ENCODE measurements at regions not wholly inside any gene's neighbourhood (a gene's known extent, or its start where the extent isn't known, plus 50 kb on each side); places are given as distances from the start of the nearest gene placed in this dataset.
A peak's percentile ranks its signal among the peaks of the same experiment; 100 is the strongest.
"Not testable (repeated sequence)": the region's sequence is repeated elsewhere in the genome, so short reads cannot be mapped to it uniquely, and the experiment has no call there.

DNA sequence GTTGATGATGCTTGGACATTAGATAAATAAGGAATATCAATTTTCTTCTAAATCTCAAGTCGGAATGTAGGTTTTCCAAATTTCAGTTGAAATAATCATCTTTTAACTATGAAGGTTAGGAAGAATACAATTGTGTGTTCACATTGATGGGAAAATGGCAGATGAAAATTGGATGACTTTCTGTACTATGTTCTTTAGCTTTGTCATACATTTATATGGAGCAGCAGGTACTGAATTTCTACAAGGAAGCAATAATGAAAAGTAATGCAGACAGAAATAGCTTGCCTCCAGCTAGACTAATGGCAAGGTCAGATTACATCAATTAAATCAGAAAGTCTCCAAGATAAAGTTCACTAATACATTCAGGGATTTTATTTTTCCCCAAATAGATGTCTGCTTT is 1423.7 kb upstream of the PCDH20 start:
- DNase-seq (ENCODE audit: low read depth) = no peak

DNA sequence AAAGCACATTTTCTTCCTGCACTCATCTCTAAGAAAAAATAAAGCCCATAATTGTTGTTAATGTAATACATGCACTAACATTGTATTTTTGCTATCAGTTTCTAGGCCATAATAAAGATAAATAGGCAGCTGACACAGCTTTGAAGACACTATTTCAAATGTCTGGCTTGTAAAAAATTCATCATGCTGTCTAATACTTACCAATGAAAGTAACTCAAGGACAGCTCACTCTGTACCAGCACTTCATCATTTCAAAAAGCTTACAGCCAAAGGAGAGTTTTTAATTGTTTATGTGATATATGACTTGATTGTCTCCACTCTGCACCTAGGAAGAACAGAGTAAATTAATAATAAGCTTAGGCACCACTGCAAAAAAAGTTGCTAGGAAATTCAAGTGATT is 1423.3 kb upstream of the PCDH20 start:
- no peak for DNase-seq (ENCODE audit: low read depth)

DNA sequence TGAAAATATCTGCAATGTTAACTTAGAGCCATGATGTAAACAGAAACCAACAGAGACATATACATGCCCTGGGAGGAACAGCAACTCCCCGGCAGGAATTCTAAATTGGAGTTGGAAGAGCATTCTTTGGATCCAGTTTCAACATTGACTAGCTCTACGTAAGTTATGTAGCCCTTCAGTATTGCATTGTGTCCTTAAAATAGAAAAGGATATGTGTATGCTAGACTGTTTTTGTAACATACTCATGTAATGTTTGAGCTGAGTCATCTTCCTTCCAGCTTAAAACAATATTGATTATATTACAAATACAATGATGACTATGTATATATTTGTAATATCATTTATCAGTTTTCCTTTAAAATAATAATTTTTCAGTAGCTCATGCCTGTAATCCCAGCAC is 1422.2 kb upstream of the PCDH20 start:
- no peak for DNase-seq (ENCODE audit: low read depth)

DNA sequence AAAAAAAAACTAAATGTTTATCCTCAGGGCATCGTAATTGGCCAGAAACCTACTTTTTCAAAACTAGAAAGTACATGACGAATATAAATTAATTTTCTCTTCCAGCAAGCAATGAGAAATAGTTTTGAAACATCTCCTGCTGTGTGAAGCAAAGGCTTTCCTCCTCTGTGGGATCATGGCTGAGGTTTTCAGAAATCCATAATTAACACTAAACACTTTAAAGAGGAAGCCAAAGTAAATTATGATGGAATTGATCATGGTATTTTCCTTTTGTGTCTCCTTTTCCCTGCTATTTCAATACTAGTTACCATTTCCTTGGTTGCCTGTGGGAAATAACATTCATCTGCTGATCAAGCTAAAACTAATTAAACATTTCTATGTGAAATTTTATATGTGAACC is 1413.8 kb upstream of the PCDH20 start:
- no peak for DNase-seq (ENCODE audit: low read depth)

DNA sequence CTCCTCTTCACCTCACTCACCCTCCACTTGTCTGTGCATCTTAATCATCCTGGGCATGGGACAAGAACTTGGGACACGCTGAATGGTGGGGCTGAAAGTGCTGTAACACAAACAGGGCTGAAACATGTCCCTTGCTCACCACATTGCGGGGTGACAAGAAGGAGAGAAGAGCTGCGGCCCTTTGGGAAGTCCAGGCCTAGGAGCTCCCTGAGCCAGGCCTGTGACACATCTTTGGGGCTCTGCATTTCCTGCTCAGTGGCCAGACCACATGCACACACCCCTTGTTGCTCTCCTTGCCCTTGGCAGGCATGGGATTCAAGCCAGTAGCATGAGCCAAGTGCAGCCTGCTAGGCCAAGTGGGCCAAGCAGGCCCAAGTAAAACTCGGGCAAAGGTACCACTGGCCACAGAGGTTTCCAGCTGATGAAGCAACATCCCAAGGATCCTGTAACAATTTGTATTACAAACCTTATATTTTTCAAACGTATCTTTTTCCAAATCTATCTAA is 1384.3 kb upstream of the PCDH20 start:
- no peak for DNase-seq (ENCODE audit: low read depth)

DNA sequence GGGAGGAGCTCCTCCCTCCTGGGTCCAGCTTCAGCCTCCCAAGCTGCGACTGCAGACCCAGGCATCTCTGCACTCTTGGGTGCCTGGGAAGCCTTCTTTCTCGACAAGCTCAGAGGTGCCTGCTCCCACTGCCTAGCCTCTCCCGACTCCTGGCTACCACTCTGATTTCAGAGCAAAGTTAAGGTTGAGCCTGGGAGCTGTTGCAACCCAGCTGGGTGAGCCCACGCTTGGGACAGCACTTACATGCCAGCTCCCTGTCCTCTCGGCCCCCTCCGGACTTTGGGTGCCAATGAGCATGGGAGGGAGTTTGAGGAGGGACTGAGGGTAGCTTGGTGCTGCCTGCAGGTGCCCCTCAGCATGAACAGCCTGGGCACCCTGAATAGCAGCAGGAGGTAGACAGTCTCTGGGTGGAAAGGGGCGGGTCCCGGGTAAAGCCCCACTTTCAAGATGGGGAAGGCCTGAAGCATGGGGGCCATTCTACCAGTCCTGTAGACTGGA is 1383.4 kb upstream of the PCDH20 start:
- DNase-seq (ENCODE audit: low read depth) = no peak

DNA sequence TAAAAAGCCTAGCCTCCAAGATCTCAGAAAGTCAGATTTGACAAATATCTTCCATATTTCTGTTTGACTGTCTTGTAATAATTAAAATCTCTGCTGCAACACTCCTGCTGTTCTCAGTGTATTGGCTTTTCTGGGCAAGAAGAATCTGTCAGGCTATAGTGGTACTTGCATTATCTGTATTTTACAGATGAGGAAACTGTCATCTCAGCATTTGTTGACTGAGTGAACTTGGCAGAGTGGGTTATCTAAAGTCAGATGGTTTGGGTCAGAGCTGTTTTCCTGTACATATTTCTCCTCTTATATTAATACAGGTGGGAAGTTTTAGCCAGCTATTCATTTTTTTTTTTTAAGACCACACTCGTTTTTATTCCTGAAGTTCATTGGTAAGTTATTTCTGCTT is 1378.2 kb upstream of the PCDH20 start:
- no peak for DNase-seq (ENCODE audit: low read depth)

DNA sequence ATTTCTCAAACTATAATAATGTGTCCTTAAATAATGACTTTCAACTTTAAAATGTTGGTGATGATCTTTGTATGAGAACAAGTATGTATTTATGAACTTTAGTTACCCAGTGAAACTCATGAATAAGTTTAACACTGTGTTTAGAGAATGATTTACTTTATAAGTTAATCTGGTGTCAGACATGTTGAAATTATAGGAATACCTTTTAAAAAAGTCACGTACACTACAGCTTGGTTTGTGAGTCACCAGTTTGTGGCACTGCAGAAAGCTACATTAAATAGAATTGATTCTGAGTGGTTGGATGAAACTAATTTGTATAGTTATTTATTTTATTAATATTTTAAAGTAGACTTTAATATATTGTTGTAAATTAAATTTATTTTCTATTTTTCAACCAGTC is 1366.2 kb upstream of the PCDH20 start:
- peak; percentile 81 for DNase-seq (ENCODE audit: low read depth)

DNA sequence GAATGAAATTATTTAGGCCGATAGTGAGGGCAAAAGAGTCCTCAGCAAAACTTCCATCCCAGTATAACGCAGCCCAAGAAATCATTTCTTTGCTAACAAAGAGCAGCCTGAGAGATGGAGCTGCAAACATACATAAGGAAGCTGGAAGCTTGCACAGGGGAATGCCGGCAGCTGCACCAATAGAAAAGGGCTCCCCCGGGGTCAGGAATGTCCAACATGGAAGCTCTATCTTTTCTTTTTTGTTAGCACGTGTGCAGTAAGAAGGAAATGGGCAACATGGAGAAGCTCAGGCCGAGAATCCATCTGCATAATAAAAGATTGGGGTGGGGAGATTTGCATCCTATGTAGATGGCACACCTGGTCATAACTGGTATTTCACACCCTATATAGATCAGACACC is 1363.5 kb upstream of the PCDH20 start:
- DNase-seq (ENCODE audit: low read depth) = no peak

DNA sequence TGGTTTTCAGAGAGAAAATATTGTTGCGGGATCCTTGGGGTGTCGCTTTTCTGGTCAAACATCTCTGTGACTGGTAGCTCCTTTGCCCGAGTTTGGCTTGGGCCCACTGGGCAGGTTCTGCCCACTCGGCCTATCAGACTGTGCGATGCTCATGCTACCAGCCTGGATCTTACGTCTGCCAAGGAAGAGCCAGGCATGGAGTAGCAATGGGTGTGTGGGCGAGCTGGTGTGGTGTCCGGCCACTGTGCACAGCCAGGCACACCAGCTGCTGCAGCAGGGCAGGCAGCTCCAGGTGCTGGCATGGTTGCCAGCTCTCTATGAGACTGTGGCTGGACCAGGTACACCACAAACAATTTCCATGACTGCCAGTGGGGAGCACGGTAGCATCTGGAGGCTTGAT is 1351.8 kb upstream of the PCDH20 start:
- DNase-seq (ENCODE audit: low read depth) = no peak

DNA sequence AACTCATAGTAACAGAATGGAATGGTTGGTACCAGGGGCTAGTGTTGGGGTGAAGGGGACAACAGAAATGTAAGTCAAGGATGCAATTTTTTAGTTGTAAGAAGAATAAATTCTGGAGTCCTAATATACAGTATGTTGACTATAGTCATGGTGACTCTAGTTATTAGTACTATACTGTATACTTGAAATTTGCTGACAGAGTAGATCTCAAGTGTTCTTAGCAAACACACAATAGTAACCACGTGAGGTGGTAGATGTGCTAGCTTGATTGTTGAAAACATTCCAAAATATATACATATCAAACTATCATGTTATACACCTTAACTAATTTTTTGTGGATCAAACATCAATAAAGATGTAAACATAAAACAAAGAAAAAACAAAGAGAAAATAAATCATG is 1345.1 kb upstream of the PCDH20 start:
- no peak for DNase-seq (ENCODE audit: low read depth)

DNA sequence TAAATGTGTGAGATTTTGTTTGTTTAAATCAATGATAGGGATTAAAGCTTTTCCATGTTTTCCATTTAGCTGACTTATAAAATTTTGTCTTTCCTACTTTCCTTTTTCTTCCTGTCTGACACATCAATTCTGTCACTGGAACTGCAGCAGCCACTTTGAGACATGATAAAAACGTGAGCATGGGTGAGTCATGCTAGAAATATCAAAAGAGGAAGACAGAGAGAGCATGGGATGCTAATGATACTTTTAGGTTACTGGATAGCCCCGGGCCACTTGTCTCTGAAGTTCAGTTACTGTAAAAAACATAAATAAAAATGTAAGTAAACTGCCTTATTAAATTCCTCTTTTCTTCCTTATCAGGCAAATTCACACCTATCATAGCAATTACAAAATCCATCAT is 1332.0 kb upstream of the PCDH20 start:
- no peak for DNase-seq (ENCODE audit: low read depth)

DNA sequence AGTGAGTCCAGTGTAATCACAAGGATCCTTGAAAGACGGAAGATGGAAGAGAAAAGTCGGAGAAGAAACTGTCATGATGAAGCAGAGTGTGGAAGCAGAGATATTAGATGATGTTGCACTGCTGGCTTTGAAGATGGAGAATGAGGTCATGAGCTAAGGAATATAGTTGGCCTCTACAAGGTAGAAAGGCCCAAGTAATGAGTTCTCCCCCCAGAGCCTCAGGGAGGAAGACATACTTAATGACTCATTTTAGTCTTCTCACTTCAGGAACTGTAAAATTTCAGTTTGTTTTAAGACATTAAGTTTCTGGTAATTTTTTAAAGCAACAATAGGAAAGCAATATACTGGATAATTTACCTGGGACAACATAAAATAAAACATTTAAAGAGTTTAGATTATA is 1331.5 kb upstream of the PCDH20 start:
- no peak for DNase-seq (ENCODE audit: low read depth)

DNA sequence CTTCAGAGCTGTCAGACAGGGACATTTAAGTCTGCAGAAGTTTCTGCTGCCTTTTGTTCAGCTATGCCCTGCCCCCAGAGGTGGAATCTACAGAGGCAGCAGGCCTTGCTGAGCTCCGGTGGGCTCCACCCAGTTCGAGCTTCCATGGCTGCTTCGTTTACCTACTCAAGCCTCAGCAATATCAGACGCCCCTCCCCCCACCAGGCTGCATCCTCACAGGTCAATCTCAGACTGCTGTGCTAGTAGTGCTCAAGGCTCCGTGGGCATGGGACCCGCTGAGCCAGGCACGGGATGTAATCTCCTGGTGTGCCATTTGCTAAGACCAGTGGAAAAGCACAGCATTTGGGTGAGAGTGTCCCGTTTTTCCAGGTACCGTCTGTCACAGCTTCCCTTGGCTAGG is 1314.1 kb upstream of the PCDH20 start:
- DNase-seq (ENCODE audit: low read depth) = not testable (repeated sequence)

DNA sequence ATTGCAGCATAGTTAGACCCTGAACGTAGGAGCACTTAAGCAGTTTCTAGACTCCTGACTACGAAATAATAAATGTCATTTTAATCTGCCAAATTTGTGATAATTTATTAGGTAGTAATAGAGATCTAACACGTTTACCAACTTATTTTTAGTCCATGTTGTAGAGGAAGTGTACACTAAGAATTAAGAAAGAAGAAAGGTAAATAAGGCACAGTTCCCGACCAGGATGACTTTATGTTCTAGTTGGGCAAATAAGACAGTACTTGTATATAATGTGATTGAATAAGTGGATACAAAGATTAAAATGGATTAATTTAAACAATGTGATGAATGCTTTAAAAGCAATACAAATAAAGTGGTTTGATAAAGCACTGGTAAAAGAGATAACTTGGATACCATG is 1306.2 kb upstream of the PCDH20 start:
- DNase-seq (ENCODE audit: low read depth) = no peak

DNA sequence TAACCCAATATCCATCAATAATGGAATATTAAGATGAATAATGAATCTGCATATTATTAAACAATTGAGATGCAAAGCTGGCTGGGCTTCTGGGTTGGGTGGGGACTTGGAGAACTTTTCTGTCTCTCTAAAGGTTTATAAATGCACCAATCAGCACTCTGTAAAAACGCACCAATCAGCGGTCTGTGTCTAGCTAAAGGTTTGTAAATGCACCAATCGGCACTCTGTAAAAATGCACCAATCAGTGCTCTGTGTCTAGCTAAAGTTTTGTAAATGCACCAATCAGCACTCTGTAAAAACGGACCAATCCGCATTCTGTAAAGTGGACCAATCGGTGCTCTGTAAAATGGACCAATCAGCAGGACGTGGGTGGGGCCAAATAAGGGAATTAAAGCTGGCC is 1296.3 kb upstream of the PCDH20 start:
- not testable (repeated sequence) for DNase-seq (ENCODE audit: low read depth)

DNA sequence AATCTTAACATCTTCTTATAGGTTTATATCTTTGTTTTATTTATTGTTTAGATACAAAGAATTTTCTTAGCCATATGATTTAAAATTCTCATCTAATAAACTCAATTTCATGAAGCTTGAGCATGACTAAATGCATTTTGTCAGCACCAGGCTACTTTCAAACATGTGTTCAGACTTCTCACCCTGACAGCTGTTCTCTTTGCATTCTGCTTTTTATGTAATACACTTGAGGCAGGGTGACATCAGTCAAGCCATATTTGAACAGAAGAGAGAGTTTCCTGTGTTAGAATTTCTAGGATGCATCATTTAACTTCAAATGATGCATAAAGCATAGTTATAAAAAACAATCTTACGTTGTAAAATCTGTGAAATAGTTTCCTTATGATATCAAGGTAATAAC is 1295.1 kb upstream of the PCDH20 start:
- DNase-seq (ENCODE audit: low read depth) = no peak

DNA sequence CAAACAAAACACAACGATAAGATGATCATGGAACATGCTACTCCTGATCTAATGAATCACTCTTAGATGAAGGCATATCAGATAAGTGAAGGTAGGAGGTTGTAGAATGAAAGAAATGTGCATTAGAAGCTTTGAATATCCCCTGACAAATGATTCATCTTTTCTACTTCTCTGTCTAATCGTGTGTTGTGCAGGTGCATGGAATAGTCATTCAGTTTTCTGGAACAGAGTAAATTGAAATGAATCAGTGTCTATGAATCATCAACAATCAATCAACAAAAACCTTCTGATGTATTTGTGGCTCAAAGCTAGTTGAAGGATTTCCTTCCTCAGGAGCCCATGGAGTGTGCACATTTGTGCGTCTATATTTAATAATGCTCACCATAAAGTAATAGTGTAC is 1290.4 kb upstream of the PCDH20 start:
- DNase-seq (ENCODE audit: low read depth) = peak; percentile 38

DNA sequence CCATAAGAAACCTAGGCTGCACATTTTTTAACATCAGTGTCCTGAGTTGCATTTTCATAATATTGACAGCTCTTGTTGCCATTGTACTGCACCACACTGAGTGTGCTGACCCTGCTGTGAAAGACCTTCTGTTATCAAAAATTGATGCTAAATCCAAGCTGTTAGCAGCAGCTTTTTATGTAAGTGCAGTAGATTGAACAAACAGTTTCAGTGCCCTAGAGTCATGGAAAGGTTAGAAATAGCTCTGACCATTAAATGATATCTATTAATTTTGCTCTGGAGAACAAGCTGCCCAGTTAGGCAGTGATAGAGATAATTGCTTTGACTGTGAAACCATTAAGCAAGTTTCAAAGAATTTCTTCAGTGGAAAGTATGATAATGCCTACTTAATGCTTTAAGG is 1289.2 kb upstream of the PCDH20 start:
- no peak for DNase-seq (ENCODE audit: low read depth)

DNA sequence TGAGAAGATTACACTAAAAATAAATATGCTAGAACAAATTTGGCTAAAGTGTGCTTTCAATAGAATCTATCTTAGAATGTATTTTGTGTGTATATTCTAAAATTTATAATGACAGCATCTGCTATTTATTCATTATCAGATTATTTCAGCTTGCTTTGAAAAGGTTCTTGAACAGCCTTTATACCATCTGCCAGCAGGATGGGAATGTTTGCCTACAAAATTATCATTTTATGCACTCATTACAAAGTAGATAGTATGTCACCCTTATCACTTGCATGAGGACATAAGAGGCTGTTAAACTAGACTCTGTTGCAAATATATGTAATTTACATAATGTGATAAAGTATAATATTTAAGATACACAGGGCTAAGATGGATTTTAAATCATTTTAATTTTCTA is 1286.9 kb upstream of the PCDH20 start:
- no peak for DNase-seq (ENCODE audit: low read depth)

DNA sequence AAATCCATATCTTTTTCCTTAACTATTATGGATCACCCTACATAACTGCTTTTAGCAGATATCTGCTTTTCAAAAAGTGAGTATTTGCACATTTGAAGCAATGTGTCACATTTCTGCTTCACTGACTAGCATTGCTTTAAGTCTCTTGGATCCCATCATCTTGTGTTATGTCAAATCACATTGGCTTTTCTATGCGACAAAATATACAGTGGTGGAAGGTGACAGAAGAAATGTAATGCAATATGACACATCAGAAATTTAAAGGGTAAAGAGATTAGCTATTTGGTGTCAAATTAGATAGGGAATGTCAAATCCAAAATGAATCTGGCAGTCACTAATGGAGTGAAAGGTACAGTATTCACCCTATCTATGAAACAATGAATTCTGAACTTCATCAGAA is 1282.1 kb upstream of the PCDH20 start:
- DNase-seq (ENCODE audit: low read depth) = no peak

DNA sequence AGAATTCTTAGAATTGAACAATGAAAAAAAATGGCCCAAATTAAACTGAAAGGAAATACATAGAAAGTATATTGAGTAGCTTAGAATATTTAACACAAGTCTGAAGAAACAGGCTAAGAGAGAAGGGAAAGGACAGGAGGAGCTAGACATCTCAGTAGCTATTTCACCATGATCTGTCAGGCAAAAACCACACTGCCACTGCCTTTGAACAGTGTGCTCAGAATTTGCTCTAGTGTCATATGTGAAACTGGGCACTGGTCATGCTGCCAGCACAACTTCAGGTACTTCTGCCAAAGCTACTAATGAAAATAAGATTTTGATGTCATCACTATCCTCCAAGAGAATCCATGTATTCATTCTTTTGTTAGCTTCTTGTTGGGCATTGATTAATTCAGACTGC is 1280.8 kb upstream of the PCDH20 start:
- no peak for DNase-seq (ENCODE audit: low read depth)

DNA sequence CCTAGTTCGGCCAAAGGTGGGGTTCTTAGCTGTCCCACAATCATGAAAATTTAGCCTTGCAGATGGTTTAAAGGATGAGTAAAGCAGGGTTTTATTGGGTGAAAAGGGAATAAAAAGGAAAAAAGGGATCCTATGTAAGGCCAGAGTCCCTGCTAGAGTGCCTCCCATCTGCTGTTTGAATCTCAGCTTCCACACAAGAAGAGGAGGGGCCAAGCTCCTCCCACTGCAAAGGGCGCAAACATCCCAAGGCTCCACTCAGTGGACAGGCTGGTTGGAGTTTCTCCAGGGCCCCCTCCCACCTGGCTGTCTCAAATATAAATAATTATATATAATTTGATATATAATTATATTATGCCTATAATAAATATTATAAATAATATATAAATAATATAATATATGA is 1272.1 kb upstream of the PCDH20 start:
- no peak for DNase-seq (ENCODE audit: low read depth)

DNA sequence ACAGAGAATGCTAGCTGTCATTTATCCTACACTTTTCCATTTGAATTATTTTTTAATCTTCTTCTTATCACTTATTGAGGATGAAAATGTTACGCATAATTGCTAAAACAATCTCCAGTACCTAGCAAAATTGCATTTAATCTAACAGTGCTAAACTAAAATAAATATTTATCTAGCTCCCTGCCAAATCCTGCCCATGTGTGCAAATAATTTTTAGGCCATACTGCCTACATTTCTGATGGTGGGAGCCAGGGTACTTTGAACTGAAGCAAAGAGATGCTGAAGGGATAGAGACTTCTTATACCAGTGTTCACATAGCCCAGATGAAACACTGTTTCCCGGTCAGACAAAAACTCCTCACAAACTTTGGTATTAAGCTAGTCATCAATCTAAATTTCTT is 1268.7 kb upstream of the PCDH20 start:
- no peak for DNase-seq (ENCODE audit: low read depth)

DNA sequence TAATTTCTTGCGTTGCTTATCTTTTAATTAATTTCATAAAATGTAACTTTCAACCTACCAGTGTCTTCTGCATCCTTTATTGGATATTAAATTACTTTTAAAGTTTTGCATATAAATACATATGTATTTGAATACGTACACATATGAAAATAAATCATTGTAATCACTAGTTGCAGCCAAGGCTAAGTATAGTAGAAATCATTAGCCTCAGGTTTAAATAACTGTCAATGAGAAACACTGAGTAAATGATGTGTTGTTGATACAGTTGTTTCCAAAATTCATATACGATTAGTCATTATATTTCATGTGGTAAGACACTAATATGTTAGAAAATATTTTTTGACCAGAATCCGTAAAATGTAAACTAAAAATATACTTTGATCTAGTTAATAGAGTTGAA is 1267.1 kb upstream of the PCDH20 start:
- no peak for DNase-seq (ENCODE audit: low read depth)

All from renal cortical epithelial cell (primary cell).